ENCODE measurements at regions not wholly inside any gene's neighbourhood (a gene's known extent, or its start where the extent isn't known, plus 50 kb on each side); places are given as distances from the start of the nearest gene placed in this dataset.
"Not testable (repeated sequence)": the region's sequence is repeated elsewhere in the genome, so short reads cannot be mapped to it uniquely, and the experiment has no call there.

DNA sequence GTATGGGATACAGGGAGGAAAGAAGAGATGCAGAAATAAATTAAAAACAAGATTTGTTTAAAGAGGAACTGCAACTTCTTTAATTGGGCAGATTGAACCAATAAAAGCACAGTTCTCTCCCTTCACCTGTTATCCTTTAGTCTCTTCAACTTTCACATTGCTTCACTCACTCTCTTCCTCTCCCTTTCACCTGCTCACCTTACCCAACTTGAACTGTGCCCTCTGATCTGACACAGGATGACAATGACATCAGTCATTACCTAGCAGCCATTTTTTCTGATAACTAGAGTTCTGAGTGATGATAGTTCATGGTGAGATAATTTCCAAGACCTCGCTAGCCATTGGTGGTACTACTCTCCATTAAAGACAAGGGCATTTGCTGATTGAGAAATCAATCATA is 105.5 kb upstream of the NBPF9 start:
- H3K4me1 ChIP-seq; H3K27me3 ChIP-seq (ENCODE audit: control insufficient read depth, insufficient read depth, low read length); H3K4me2 ChIP-seq (ENCODE audit: low read length); H3K36me3 ChIP-seq (ENCODE audit: control insufficient read depth, insufficient read depth, low read length); H3K27ac ChIP-seq; H3K9ac ChIP-seq; H3K79me2 ChIP-seq; H3K4me3 ChIP-seq (ENCODE audit: low read depth, low read length); H3K9me3 ChIP-seq (ENCODE audit: control insufficient read depth, low read length); H2AFZ ChIP-seq: not testable (repeated sequence)

GRCh38 chr1:149211757-149212420 is 108.5 kb upstream of the NBPF9 start:
- H3K36me3 ChIP-seq (ENCODE audit: control insufficient read depth, insufficient read depth, low read length); H3K27ac ChIP-seq; H3K4me1 ChIP-seq; H3K79me2 ChIP-seq; H2AFZ ChIP-seq; H3K9ac ChIP-seq; H3K4me2 ChIP-seq (ENCODE audit: low read length); H3K27me3 ChIP-seq (ENCODE audit: control insufficient read depth, insufficient read depth, low read length); H3K9me3 ChIP-seq (ENCODE audit: control insufficient read depth, low read length); H3K4me3 ChIP-seq (ENCODE audit: low read depth, low read length): not testable (repeated sequence)

GRCh38 chr1:149212946-149213345 is 109.6 kb upstream of the NBPF9 start:
- H3K27ac ChIP-seq; H3K79me2 ChIP-seq; H3K4me2 ChIP-seq (ENCODE audit: low read length); H3K9ac ChIP-seq; H3K27me3 ChIP-seq (ENCODE audit: control insufficient read depth, insufficient read depth, low read length); H3K4me1 ChIP-seq; H3K36me3 ChIP-seq (ENCODE audit: control insufficient read depth, insufficient read depth, low read length); H3K4me3 ChIP-seq (ENCODE audit: low read depth, low read length); H2AFZ ChIP-seq; H3K9me3 ChIP-seq (ENCODE audit: control insufficient read depth, low read length): not testable (repeated sequence)

DNA sequence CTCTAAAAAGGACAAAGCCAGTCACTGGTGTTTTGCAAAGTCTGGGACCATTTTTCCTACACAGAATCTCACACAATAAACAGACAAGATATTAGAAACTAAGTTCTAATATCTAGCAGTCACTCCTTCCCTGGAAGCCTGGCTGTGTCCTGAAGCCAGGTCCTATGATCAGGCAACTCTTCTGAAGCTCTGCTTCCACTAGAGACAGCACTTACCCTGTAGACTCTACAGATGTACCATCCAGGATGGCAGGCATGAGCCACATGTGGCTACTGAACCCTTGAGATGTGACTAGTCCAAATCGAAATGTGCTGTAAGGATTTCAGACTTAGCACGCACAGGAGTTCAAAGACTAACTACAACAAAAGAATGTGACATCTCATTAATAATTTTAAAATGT is 110.3 kb upstream of the NBPF9 start:
- not testable (repeated sequence) for H3K27me3 ChIP-seq (ENCODE audit: control insufficient read depth, insufficient read depth, low read length); H3K79me2 ChIP-seq; H3K4me2 ChIP-seq (ENCODE audit: low read length); H3K9me3 ChIP-seq (ENCODE audit: control insufficient read depth, low read length); H3K9ac ChIP-seq; H2AFZ ChIP-seq; H3K27ac ChIP-seq; H3K4me3 ChIP-seq (ENCODE audit: low read depth, low read length); H3K4me1 ChIP-seq; H3K36me3 ChIP-seq (ENCODE audit: control insufficient read depth, insufficient read depth, low read length)

GRCh38 chr1:149218080-149218988 is 115.0 kb upstream of the NBPF9 start:
- H3K4me3 ChIP-seq (ENCODE audit: low read depth, low read length); H3K9ac ChIP-seq; H3K27ac ChIP-seq; H3K36me3 ChIP-seq (ENCODE audit: control insufficient read depth, insufficient read depth, low read length); H3K9me3 ChIP-seq (ENCODE audit: control insufficient read depth, low read length); H3K27me3 ChIP-seq (ENCODE audit: control insufficient read depth, insufficient read depth, low read length); H3K4me1 ChIP-seq; H2AFZ ChIP-seq; H3K79me2 ChIP-seq; H3K4me2 ChIP-seq (ENCODE audit: low read length): not testable (repeated sequence)

DNA sequence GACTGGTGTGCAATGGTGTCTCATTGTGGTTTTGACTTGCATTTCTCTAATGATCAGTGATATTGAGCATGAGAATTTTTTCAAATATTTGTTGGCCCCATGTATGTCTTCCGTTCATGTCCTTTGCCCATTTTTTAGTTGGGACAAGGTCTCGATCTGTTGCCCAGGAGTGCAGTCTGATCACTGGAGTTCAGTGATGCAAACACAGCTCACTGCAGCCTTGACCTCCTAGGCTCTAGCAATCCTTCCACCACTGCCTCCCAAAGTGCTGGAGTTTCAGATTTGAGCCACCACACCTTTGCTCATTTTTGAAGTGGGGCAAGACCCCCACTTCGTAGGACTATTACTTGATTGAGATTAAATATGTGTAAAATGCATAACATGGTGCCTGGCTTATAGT is 116.2 kb upstream of the NBPF9 start:
- H2AFZ ChIP-seq; H3K79me2 ChIP-seq; H3K9ac ChIP-seq; H3K4me1 ChIP-seq; H3K4me2 ChIP-seq (ENCODE audit: low read length); H3K4me3 ChIP-seq (ENCODE audit: low read depth, low read length); H3K36me3 ChIP-seq (ENCODE audit: control insufficient read depth, insufficient read depth, low read length); H3K9me3 ChIP-seq (ENCODE audit: control insufficient read depth, low read length); H3K27ac ChIP-seq; H3K27me3 ChIP-seq (ENCODE audit: control insufficient read depth, insufficient read depth, low read length): not testable (repeated sequence)

DNA sequence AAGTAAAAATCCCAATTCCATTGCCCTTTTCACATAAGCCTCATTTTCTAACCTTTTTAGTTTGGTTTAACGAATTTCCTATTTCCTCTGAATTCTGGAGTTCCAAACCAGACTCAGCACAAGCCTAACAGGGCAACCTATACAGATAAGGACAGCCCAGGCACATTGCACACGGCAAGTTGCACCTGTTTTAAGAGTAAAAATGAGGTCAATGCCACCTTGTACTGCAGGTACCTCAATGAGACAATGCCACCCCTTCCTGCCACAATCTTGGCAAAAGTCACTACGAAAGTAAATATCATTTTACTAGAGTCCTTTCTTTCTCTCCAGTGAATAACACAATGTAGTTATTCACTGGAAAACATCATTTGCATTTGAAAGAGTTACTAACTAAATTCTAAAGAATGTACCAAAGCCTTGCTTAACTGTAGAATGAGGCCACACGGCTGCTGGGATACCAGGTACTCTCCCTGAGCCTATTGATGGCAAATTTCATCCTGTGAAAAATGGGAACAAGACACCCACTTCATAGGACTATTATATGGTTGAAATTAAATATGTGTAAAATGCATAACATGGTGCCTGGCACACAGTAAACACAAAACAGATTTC is 117.2 kb upstream of the NBPF9 start:
- not testable (repeated sequence) for H2AFZ ChIP-seq; H3K9me3 ChIP-seq (ENCODE audit: control insufficient read depth, low read length); H3K4me2 ChIP-seq (ENCODE audit: low read length); H3K36me3 ChIP-seq (ENCODE audit: control insufficient read depth, insufficient read depth, low read length); H3K79me2 ChIP-seq; H3K9ac ChIP-seq; H3K4me3 ChIP-seq (ENCODE audit: low read depth, low read length); H3K27ac ChIP-seq; H3K4me1 ChIP-seq; H3K27me3 ChIP-seq (ENCODE audit: control insufficient read depth, insufficient read depth, low read length)

DNA sequence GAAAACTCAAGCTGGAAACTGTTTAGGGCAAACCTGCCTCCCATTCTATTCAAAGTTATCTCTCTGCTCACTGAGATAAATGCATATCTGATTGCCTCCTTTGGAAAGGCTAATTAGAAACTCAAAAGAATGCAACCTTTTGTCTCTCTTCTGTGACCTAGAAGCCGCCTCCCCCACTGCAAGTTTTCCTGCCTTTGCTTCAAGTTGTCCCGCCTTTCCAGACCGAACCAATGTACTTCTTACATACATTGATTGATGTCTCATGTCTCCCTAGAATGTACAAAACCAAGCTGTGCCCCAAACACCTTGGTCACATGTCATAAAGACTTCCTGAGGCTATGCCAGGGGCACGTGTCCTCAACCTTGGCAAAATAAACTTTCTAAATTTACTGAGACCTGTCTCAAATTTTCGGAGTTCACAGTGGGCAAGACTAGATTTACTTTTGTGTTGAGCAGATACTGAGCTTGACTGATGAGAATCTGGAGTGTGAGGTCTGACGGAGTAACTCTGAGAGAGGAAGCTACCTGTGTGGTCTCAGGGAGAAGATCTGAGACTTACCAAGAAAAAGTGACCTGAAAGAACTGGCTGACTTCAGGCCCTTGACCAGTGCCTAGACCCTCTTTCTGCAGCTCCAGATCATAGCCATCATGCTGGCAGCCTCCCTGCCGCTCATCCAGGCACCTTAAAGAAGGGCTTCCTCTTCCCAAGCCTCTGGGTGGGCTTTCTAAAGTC is 124.7 kb upstream of the NBPF9 start:
- H3K27me3 ChIP-seq (ENCODE audit: control insufficient read depth, insufficient read depth, low read length); H3K36me3 ChIP-seq (ENCODE audit: control insufficient read depth, insufficient read depth, low read length); H3K79me2 ChIP-seq; H3K27ac ChIP-seq; H3K9ac ChIP-seq; H3K4me3 ChIP-seq (ENCODE audit: low read depth, low read length); H2AFZ ChIP-seq; H3K4me2 ChIP-seq (ENCODE audit: low read length); H3K4me1 ChIP-seq; H3K9me3 ChIP-seq (ENCODE audit: control insufficient read depth, low read length): not testable (repeated sequence)

- not testable (repeated sequence) for H3K4me3 ChIP-seq (ENCODE audit: low read depth, low read length); H2AFZ ChIP-seq; H3K4me2 ChIP-seq (ENCODE audit: low read length); H3K27me3 ChIP-seq (ENCODE audit: control insufficient read depth, insufficient read depth, low read length); H3K9me3 ChIP-seq (ENCODE audit: control insufficient read depth, low read length); H3K9ac ChIP-seq; H3K27ac ChIP-seq; H3K36me3 ChIP-seq (ENCODE audit: control insufficient read depth, insufficient read depth, low read length); H3K79me2 ChIP-seq; H3K4me1 ChIP-seq
These were observed 125.6 kb upstream of the NBPF9 start for GRCh38 chr1:149228672-149229585.

- H3K27ac ChIP-seq; H3K4me1 ChIP-seq; H3K4me2 ChIP-seq (ENCODE audit: low read length); H3K36me3 ChIP-seq (ENCODE audit: control insufficient read depth, insufficient read depth, low read length); H2AFZ ChIP-seq; H3K4me3 ChIP-seq (ENCODE audit: low read depth, low read length); H3K9me3 ChIP-seq (ENCODE audit: control insufficient read depth, low read length); H3K79me2 ChIP-seq; H3K9ac ChIP-seq; H3K27me3 ChIP-seq (ENCODE audit: control insufficient read depth, insufficient read depth, low read length): not testable (repeated sequence)
These were observed 126.5 kb upstream of the NBPF9 start for GRCh38 chr1:149229813-149230212.
